Hepatic stellate cell (primary cell): ENCODE measurements at regions not wholly inside any gene's neighbourhood (a gene's known extent, or its start where the extent isn't known, plus 50 kb on each side); places are given as distances from the start of the nearest gene placed in this dataset.

Experiments used
- DNase-seq: peaks from one replicate; pipeline ENCODE4 v3.0.0; 2011; ENCODE audit warnings: low spot score

GRCh38 chr4:138858419-138858818 is 157.2 kb upstream of the NOCT start:
- DNase-seq, result no peak

- DNase-seq, result no peak
These were observed 158.2 kb upstream of the NOCT start for GRCh38 chr4:138857416-138857815.

GRCh38 chr4:138852681-138853080 is 162.9 kb upstream of the NOCT start:
- no peak for DNase-seq

GRCh38 chr4:138851391-138852335 is 163.9 kb upstream of the NOCT start:
- DNase-seq, result no peak

- no peak for DNase-seq
These were observed 169.9 kb upstream of the NOCT start for GRCh38 chr4:138845664-138846063.

- DNase-seq, result no peak
These were observed 170.5 kb upstream of the NOCT start for GRCh38 chr4:138845054-138845453.

GRCh38 chr4:138843616-138844015 is 172.0 kb upstream of the NOCT start:
- no peak for DNase-seq

GRCh38 chr4:138841343-138841742 is 174.2 kb upstream of the NOCT start:
- DNase-seq, result no peak

GRCh38 chr4:138838251-138838650 is 177.3 kb upstream of the NOCT start:
- DNase-seq, result no peak

- DNase-seq, result no peak
These were observed 179.6 kb upstream of the NOCT start for GRCh38 chr4:138835832-138836533.

- DNase-seq, result no peak
These were observed 181.6 kb upstream of the NOCT start for GRCh38 chr4:138833974-138834373.

- no peak for DNase-seq
These were observed 183.0 kb upstream of the NOCT start for GRCh38 chr4:138832563-138832962.

GRCh38 chr4:138831948-138832347 is 183.6 kb upstream of the NOCT start:
- no peak for DNase-seq

- DNase-seq, result no peak
These were observed 186.7 kb upstream of the NOCT start for GRCh38 chr4:138828926-138829325.

- no peak for DNase-seq
These were observed 188.8 kb upstream of the NOCT start for GRCh38 chr4:138826754-138827153.

- DNase-seq, result no peak
These were observed 189.3 kb upstream of the NOCT start for GRCh38 chr4:138826322-138826721.

GRCh38 chr4:138821331-138821730 is 194.2 kb upstream of the NOCT start:
- DNase-seq, result no peak

GRCh38 chr4:138816875-138817274 is 198.7 kb upstream of the NOCT start:
- no peak for DNase-seq

- DNase-seq, result no peak
These were observed 199.8 kb upstream of the NOCT start for GRCh38 chr4:138815811-138816210.

GRCh38 chr4:138805736-138806135 is 209.8 kb upstream of the NOCT start:
- no peak for DNase-seq

- DNase-seq, result no peak
These were observed 210.9 kb upstream of the NOCT start for GRCh38 chr4:138804711-138805110.

GRCh38 chr4:138803051-138803450 is 212.5 kb upstream of the NOCT start:
- DNase-seq, result no peak

GRCh38 chr4:138802499-138802898 is 213.1 kb upstream of the NOCT start:
- no peak for DNase-seq
